IMR-90 (cell line): ENCODE measurements at regions not wholly inside any gene's neighbourhood (a gene's known extent, or its start where the extent isn't known, plus 50 kb on each side); places are given as distances from the start of the nearest gene placed in this dataset.

Source experiments
- ATAC-seq: fragments of 200-7000 bp; cut with Tn5 transposase; 2 replicates; pipeline ENCODE4 v1.9.1; 2020; ENCODE audit warnings: low read depth, mild to moderate bottlenecking, moderate library complexity
- BruUV-seq: library from RNA; stranded (reverse); fragments of 400-500 nt; replicated peaks from 2 replicates; lab custom pipeline; 2021; lab: Mats Ljungman, UMichigan
- CTCF ChIA-PET: fragments of 300-600 bp; formaldehyde crosslinking; extraction: SDS; loops from one replicate; lab custom pipeline; 2021; ENCODE audit warnings: antibody characterized with exemption; lab: Yijun Ruan, JAX
- POLR2A ChIA-PET: fragments of 300-600 bp; sonication (Branson Sonifier 250); formaldehyde crosslinking; loops from one replicate; lab custom pipeline; 2022; ENCODE audit warnings: antibody characterized with exemption; ENCODE audit not compliant: unreplicated experiment; lab: Charles Lee
- DNase-seq: peaks from one replicate; pipeline ENCODE4 v3.0.0; 2013
- H2AFZ ChIP-seq: replicated peaks from 2 replicates; pipeline ENCODE3; 2013; ENCODE audit warnings: low read length, mild to moderate bottlenecking; ENCODE audit not compliant: poor library complexity
- H2AK5ac ChIP-seq: 2 replicates; pipeline ENCODE4 v1.6.1; 2013; ENCODE audit warnings: low read depth, low read length, inconsistent platforms
- H2AK9ac ChIP-seq: replicated peaks from 2 replicates; pipeline ENCODE3; 2013; ENCODE audit warnings: mild to moderate bottlenecking, low read depth, low read length, moderate library complexity; ENCODE audit not compliant: poor library complexity
- H2BK120ac ChIP-seq: 2 replicates; pipeline ENCODE4 v1.6.1; 2013; ENCODE audit warnings: low read depth, low read length, inconsistent platforms
- H2BK15ac ChIP-seq: 3 replicates; pipeline ENCODE4 v1.6.1; 2013; ENCODE audit warnings: low read depth, low read length, inconsistent platforms
- H2BK20ac ChIP-seq: 2 replicates; pipeline ENCODE4 v1.6.1; 2013; ENCODE audit warnings: low read depth, mild to moderate bottlenecking, inconsistent platforms, low read length, moderate library complexity
- H2BK5ac ChIP-seq: 2 replicates; pipeline ENCODE4 v1.6.1; 2013; ENCODE audit warnings: mild to moderate bottlenecking, low read depth, low read length, inconsistent platforms; ENCODE audit not compliant: poor library complexity, severe bottlenecking
- H3K14ac ChIP-seq: replicated peaks from 2 replicates; pipeline ENCODE4 v1.6.1; 2013; ENCODE audit warnings: low read depth, low read length, inconsistent platforms
- H3K18ac ChIP-seq: 2 replicates; pipeline ENCODE4 v1.6.1; 2013; ENCODE audit warnings: low read depth, low read length, control low read depth
- H3K23ac ChIP-seq: 2 replicates; pipeline ENCODE4 v1.6.1; 2013; ENCODE audit warnings: low read depth, low read length, inconsistent platforms
- H3K27ac ChIP-seq: 2 replicates; pipeline ENCODE4 v1.5.1; 2013; ENCODE audit warnings: mild to moderate bottlenecking, control low read depth, low read length; ENCODE audit not compliant: insufficient read depth
- H3K27me3 ChIP-seq: 2 replicates; pipeline ENCODE4 v1.6.1; 2013; ENCODE audit warnings: low read length; ENCODE audit not compliant: control insufficient read depth, insufficient read depth
- H3K36me3 ChIP-seq: 2 replicates; pipeline ENCODE4 v1.6.1; 2013; ENCODE audit warnings: low read length, mixed read lengths; ENCODE audit not compliant: control insufficient read depth, insufficient read depth
- H3K4ac ChIP-seq: 2 replicates; pipeline ENCODE4 v1.6.1; 2013; ENCODE audit warnings: low read depth, low read length, inconsistent platforms
- H3K4me1 ChIP-seq: 2 replicates; pipeline ENCODE4 v1.6.1; 2013; ENCODE audit warnings: low read length, mixed read lengths; ENCODE audit not compliant: control insufficient read depth, insufficient read depth
- H3K4me2 ChIP-seq: 2 replicates; pipeline ENCODE4 v1.6.1; 2013; ENCODE audit warnings: low read depth, mild to moderate bottlenecking, control low read depth, low read length, moderate library complexity
- H3K4me3 ChIP-seq: 2 replicates; pipeline ENCODE4 v1.5.1; 2013; ENCODE audit warnings: low read depth, mild to moderate bottlenecking, control low read depth, low read length, moderate library complexity; ENCODE audit not compliant: insufficient read depth
- H3K56ac ChIP-seq: 2 replicates; pipeline ENCODE4 v1.6.1; 2013; ENCODE audit warnings: low read length, inconsistent platforms; ENCODE audit not compliant: insufficient read depth; ENCODE audit errors: extremely low read depth
- H3K79me1 ChIP-seq, 2 experiments: 2 replicates each; pipeline ENCODE4 v1.6.1; 2013; ENCODE audit warnings: low read length in 2 of 2, inconsistent platforms in 1 of 2, low read depth in 1 of 2
- H3K9ac ChIP-seq: 2 replicates; pipeline ENCODE4 v1.6.1; 2013; ENCODE audit warnings: low read depth, low read length, control low read depth
- H3K9me1 ChIP-seq: 2 replicates; pipeline ENCODE4 v1.6.1; 2013; ENCODE audit warnings: low read length, inconsistent platforms; ENCODE audit not compliant: insufficient read depth
- H3K9me3 ChIP-seq: 2 replicates; pipeline ENCODE4 v1.6.1; 2013; ENCODE audit warnings: low read length; ENCODE audit not compliant: control insufficient read depth, insufficient read depth
- H4K20me1 ChIP-seq: 2 replicates; pipeline ENCODE4 v1.6.1; 2013; ENCODE audit warnings: low read length, inconsistent platforms; ENCODE audit not compliant: insufficient read depth
- H4K5ac ChIP-seq: 2 replicates; pipeline ENCODE4 v1.6.1; 2013; ENCODE audit warnings: mild to moderate bottlenecking, low read depth, low read length, control low read depth
- H4K8ac ChIP-seq, 2 experiments: 2 replicates each; pipeline ENCODE4 v1.6.1; 2013; ENCODE audit warnings: low read depth in 2 of 2, low read length in 2 of 2, control low read depth in 1 of 2, inconsistent platforms in 1 of 2
- H4K91ac ChIP-seq: 2 replicates; pipeline ENCODE4 v1.6.1; 2013; ENCODE audit warnings: low read depth, low read length, inconsistent platforms; ENCODE audit not compliant: insufficient read depth
- BHLHE40 ChIP-seq: fragments of 150-350 bp; IDR thresholded peaks from 2 replicates; pipeline ENCODE4 v1.6.1; 2016; ENCODE audit warnings: mild to moderate bottlenecking, low read depth, low read length
- CEBPB ChIP-seq: IDR thresholded peaks from 2 replicates; pipeline ENCODE4 v1.6.1; 2012; ENCODE audit warnings: low read depth, low read length, improper control_type of control experiment
- CHD1 ChIP-seq: IDR thresholded peaks from 2 replicates; pipeline ENCODE4 v1.6.1; 2012; ENCODE audit warnings: low read depth, low read length, improper control_type of control experiment
- CTCF ChIP-seq: conservative IDR thresholded peaks from 2 replicates; pipeline ENCODE4 v1.5.1; 2012; ENCODE audit warnings: mild to moderate bottlenecking, low read depth, low read length, improper control_type of control experiment
- ELK1 ChIP-seq: fragments of 150-350 bp; IDR thresholded peaks from 2 replicates; pipeline ENCODE4 v1.6.1; 2016; ENCODE audit warnings: low read depth, mild to moderate bottlenecking, low read length, moderate library complexity, borderline replicate concordance
- FOS ChIP-seq: fragments of 150-350 bp; IDR thresholded peaks from 2 replicates; pipeline ENCODE4 v1.6.1; 2016; ENCODE audit warnings: low read depth, low read length
- MAFK ChIP-seq: IDR thresholded peaks from 2 replicates; pipeline ENCODE4 v1.6.1; 2012; ENCODE audit warnings: low read depth, low read length, improper control_type of control experiment
- MAZ ChIP-seq: IDR thresholded peaks from 2 replicates; pipeline ENCODE4 v1.6.1; 2012; ENCODE audit warnings: low read depth, mild to moderate bottlenecking, low read length, improper control_type of control experiment, moderate library complexity, borderline replicate concordance
- MXI1 ChIP-seq: IDR thresholded peaks from 2 replicates; pipeline ENCODE4 v1.6.1; 2012; ENCODE audit warnings: low read depth, mild to moderate bottlenecking, low read length, moderate library complexity, borderline replicate concordance
- NFE2L2 ChIP-seq: fragments of 150-350 bp; IDR thresholded peaks from 2 replicates; pipeline ENCODE4 v1.6.1; 2016; ENCODE audit warnings: low read depth, mild to moderate bottlenecking, low read length
- POLR2A ChIP-seq: IDR thresholded peaks from 2 replicates; pipeline ENCODE4 v1.6.1; 2012; ENCODE audit warnings: mild to moderate bottlenecking, low read depth, low read length
- RAD21 ChIP-seq: IDR thresholded peaks from 2 replicates; pipeline ENCODE4 v1.6.1; 2012; ENCODE audit warnings: low read length, improper control_type of control experiment
- RCOR1 ChIP-seq: IDR thresholded peaks from 2 replicates; pipeline ENCODE4 v1.6.1; 2012; ENCODE audit warnings: mild to moderate bottlenecking, low read length, improper control_type of control experiment; ENCODE audit not compliant: insufficient replicate concordance
- RFX5 ChIP-seq: IDR thresholded peaks from 2 replicates; pipeline ENCODE4 v1.8.0; 2012; ENCODE audit warnings: low read depth, mild to moderate bottlenecking, low read length, moderate library complexity
- SMC3 ChIP-seq: fragments of 150-350 bp; IDR thresholded peaks from 2 replicates; pipeline ENCODE4 v1.6.1; 2016; ENCODE audit warnings: low read depth, mild to moderate bottlenecking, antibody characterized with exemption, low read length, moderate library complexity
- WGBS, 2 experiments: methylation state at CpG; one replicate each; pipeline versions ENCODE4 v1.1.5 to v1.1.7; 2013; ENCODE audit warnings: missing lambda C conversion rate in 2 of 2; ENCODE audit not compliant: insufficient read length in 1 of 2; ENCODE audit errors: extremely low coverage in 2 of 2; 5-methylcytosine and 5-hydroxymethylcytosine counted together
- dilution Hi-C: fragments of 300-500 bp; cut with HindIII; formaldehyde crosslinking; loops from one replicate; pipeline ENCODE4 v1.14.3; 2018; ENCODE audit warnings: low sequenced_read_pairs; ENCODE audit not compliant: unreplicated experiment
- in situ Hi-C: fragments of 300-500 bp; cut with MboI; formaldehyde crosslinking; loops from 3 replicates; pipeline ENCODE4 v1.14.3; 2019; ENCODE audit warnings: low sequenced_read_pairs, inconsistent platforms, mixed read lengths
- intact Hi-C: fragments of 100-400 bp; cut with micrococcal nuclease; formaldehyde crosslinking; loops from 2 replicates; pipeline ENCODE4 v1.10.0; 2022
- TF ChIP-seq, protein P1 (sequence below): fragments of 150-350 bp; IDR thresholded peaks from 2 replicates; pipeline ENCODE4 v1.6.1; 2017; ENCODE audit warnings: mild to moderate bottlenecking, antibody characterized with exemption, low read length, low read depth

- Histone ChIP-seq H2AK9ac (no peak overlapping the region), H3K9ac (no peak overlapping the region), H2BK120ac (no peak overlapping the region), H3K27me3 (peaks cover 1% of the 10 kb centered on the region; the same call in 1 of the 2 replicates), H2AFZ (no peak overlapping the region), H3K79me1 (no peaks in the 10 kb centered on the region), H3K9me1 (no peaks in the 10 kb centered on the region), H4K8ac (no peak overlapping the region), H3K36me3 (no peaks in the 10 kb centered on the region), H4K91ac (no peak overlapping the region), H2BK15ac (no peak overlapping the region), H2BK20ac (no peak overlapping the region), H3K4ac (no peak overlapping the region), H3K56ac (no peak overlapping the region), H3K4me2 (no peak overlapping the region), H3K4me1 (no peaks in the 10 kb centered on the region), H4K5ac (no peak overlapping the region), H3K9me3 (no peaks in the 10 kb centered on the region), H2BK5ac (no peak overlapping the region), H3K27ac (no peak overlapping the region), H3K4me3 (no peak overlapping the region), H3K14ac (no peak overlapping the region), H2AK5ac (no peak overlapping the region), H3K23ac (no peak overlapping the region), H3K18ac (no peak overlapping the region), H4K20me1 (no peaks in the 10 kb centered on the region)
- 80% methylated on average over 2 of the region's 16 CpGs; no CpG with 5 or more reads in 1 of the 2 experiments for WGBS, 2 experiments
- in situ Hi-C loops (no loop called here), dilution Hi-C loops (no loop called here), intact Hi-C loops (no loop called here)
- TF ChIP-seq, protein P1, sequence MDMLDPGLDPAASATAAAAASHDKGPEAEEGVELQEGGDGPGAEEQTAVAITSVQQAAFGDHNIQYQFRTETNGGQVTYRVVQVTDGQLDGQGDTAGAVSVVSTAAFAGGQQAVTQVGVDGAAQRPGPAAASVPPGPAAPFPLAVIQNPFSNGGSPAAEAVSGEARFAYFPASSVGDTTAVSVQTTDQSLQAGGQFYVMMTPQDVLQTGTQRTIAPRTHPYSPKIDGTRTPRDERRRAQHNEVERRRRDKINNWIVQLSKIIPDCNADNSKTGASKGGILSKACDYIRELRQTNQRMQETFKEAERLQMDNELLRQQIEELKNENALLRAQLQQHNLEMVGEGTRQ, result no peak
- no peak for TF ChIP-seq CHD1
- no peak for TF ChIP-seq RAD21
- no peak for TF ChIP-seq SMC3
- TF ChIP-seq RCOR1, result no peak
- no peak for TF ChIP-seq FOS
- TF ChIP-seq ELK1, result no peak
- no peak for TF ChIP-seq MXI1
- TF ChIP-seq CTCF, result no peak
- no peak for TF ChIP-seq POLR2A
- no peak for TF ChIP-seq BHLHE40
- no peak for TF ChIP-seq RFX5
- no peak for TF ChIP-seq MAFK
- TF ChIP-seq CEBPB, result no peak
- TF ChIP-seq NFE2L2, result no peak
- no peak for TF ChIP-seq MAZ
- ChIA-PET CTCF (no interaction called here), POLR2A (no interaction called here)
- no TSS peak for BruUV-seq
- DNase-seq (no peak), ATAC-seq (no peak)
Observed at GRCh38 chr2:11901351-11902069, 155.1 kb downstream of the LPIN1 start.
